ENCODE measurements at regions not wholly inside any gene's neighbourhood (a gene's known extent, or its start where the extent isn't known, plus 50 kb on each side); places are given as distances from the start of the nearest gene placed in this dataset.

DNA sequence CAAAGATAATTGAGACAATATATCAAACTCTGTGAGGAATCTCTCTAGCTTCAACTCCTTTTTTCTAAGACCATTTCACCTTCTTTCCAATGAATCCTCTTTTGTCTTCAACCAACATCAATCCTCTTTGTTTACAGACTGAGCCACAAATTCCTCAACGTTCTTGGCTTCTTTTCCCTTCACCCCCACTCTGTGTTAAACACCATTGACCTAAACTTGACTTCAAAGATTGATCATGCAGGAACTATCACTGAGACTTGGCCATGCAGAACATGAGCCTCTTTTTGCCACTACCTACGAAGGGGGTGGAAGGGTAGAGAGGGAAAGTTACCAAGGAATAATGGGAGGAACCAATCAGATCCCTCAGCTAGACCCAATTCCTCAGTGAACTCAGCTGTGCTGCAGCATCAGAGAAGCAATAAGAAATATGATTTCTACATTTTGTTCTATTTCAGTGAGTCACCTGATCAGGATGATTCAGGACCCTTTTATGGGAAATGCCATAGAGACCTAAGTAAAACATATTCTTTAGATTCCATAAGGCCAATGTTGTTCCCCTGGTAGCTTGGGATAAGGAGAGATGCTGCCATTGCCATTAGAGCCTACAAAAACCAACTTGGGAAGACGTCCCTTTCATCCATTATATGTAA lies 187.7 kb upstream of the RGMB start:
- Histone ChIP-seq H3K9me3 (ENCODE audit: low read depth, low read length, poor library complexity, severe bottlenecking) (no peaks in the 10 kb centered on the region), H3K27me3 (replicated peaks; ENCODE audit: insufficient read depth, low read depth, low read length, poor library complexity) (peaks cover 38% of the 10 kb centered on the region), H3K27ac (ENCODE audit: low read depth, low read length, poor library complexity, severe bottlenecking) (no peak overlapping the region), H3K36me3 (ENCODE audit: insufficient read depth, low read length, poor library complexity, severe bottlenecking) (no peaks in the 10 kb centered on the region), H3K4me3 (ENCODE audit: low read depth, low read length, poor library complexity, severe bottlenecking) (no peak overlapping the region), H3K4me1 (ENCODE audit: insufficient read depth, low read length, poor library complexity, severe bottlenecking) (no peaks in the 10 kb centered on the region)
- intact Hi-C loops (cut with micrococcal nuclease; ENCODE audit: unreplicated experiment) = no loop called here
- DNase-seq (ENCODE audit: low spot score) = no peak
- ChIA-PET POLR2A (ENCODE audit: low non-redundant PET) (no interaction called here), CTCF (no interaction called here)
- BruUV-seq (replicated peaks) = no TSS peak
- TF ChIP-seq EZH2 (IDR thresholded peaks at IDR 0.05; ENCODE audit: borderline replicate concordance, low read depth, low read length, poor library complexity, severe bottlenecking) = no peak
- TF ChIP-seq, protein P1, sequence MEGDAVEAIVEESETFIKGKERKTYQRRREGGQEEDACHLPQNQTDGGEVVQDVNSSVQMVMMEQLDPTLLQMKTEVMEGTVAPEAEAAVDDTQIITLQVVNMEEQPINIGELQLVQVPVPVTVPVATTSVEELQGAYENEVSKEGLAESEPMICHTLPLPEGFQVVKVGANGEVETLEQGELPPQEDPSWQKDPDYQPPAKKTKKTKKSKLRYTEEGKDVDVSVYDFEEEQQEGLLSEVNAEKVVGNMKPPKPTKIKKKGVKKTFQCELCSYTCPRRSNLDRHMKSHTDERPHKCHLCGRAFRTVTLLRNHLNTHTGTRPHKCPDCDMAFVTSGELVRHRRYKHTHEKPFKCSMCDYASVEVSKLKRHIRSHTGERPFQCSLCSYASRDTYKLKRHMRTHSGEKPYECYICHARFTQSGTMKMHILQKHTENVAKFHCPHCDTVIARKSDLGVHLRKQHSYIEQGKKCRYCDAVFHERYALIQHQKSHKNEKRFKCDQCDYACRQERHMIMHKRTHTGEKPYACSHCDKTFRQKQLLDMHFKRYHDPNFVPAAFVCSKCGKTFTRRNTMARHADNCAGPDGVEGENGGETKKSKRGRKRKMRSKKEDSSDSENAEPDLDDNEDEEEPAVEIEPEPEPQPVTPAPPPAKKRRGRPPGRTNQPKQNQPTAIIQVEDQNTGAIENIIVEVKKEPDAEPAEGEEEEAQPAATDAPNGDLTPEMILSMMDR (conservative IDR thresholded peaks at IDR 0.05; ENCODE audit: low read depth, low read length) = no peak

DNA sequence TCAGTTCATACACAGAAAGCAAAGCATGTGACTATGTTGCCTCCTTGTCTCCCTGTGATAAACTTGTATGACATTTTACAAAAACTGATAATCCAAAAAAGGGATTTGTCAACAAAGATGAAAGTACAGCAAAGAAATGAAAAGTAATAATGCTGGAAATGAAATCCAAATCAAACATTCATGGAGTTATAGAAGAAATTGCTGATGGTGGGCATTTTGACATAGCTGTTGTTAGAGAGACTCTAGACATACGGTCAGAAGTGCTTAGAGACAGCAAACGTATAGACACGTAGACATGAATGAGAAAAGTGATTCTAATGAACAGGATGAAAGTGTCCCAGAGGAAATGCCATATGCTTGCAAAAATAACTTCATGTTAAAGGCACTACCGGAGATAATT lies 186.9 kb upstream of the RGMB start:
- CTCF ChIA-PET = no interaction called here
- no peak for TF ChIP-seq EZH2 (IDR thresholded peaks at IDR 0.05; ENCODE audit: borderline replicate concordance, low read depth, low read length, poor library complexity, severe bottlenecking)
- TF ChIP-seq, protein P1 (conservative IDR thresholded peaks at IDR 0.05; ENCODE audit: low read depth, low read length) = no peak
- POLR2A ChIA-PET (ENCODE audit: low non-redundant PET) = no interaction called here
- H3K4me1 ChIP-seq (ENCODE audit: insufficient read depth, low read length, poor library complexity, severe bottlenecking) = no peaks in the 10 kb centered on the region
- intact Hi-C loops (cut with micrococcal nuclease; ENCODE audit: unreplicated experiment) = no loop called here
- H3K9me3 ChIP-seq (ENCODE audit: low read depth, low read length, poor library complexity, severe bottlenecking) = no peaks in the 10 kb centered on the region
- H3K27ac ChIP-seq (ENCODE audit: low read depth, low read length, poor library complexity, severe bottlenecking) = no peak overlapping the region
- no peak for DNase-seq (ENCODE audit: low spot score)
- no peak overlapping the region for H3K4me3 ChIP-seq (ENCODE audit: low read depth, low read length, poor library complexity, severe bottlenecking)
- no peaks in the 10 kb centered on the region for H3K36me3 ChIP-seq (ENCODE audit: insufficient read depth, low read length, poor library complexity, severe bottlenecking)
- peaks cover 38% of the 10 kb centered on the region for H3K27me3 ChIP-seq (replicated peaks; ENCODE audit: insufficient read depth, low read depth, low read length, poor library complexity)
- BruUV-seq (replicated peaks) = no TSS peak

DNA sequence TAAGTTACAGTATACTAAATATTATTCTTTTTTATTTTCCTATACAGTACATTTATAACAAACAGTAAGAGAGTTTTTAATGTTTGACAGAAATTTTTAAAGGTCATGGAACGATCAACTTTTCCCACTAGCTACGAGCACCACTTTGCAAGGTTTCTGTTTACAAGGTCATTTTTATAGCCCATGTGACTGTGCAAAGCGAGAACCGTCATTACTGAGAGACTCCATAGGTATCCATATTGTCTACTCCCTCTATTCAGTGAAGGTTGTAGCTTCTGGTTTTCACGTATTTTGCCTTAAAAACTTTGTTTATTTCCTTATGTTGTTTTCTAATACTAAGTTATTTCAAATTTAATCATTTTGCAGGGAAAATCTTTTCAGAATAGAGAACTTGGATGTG lies 186.3 kb upstream of the RGMB start:
- H3K4me1 ChIP-seq (ENCODE audit: insufficient read depth, low read length, poor library complexity, severe bottlenecking) = no peaks in the 10 kb centered on the region
- no TSS peak for BruUV-seq (replicated peaks)
- intact Hi-C loops (cut with micrococcal nuclease; ENCODE audit: unreplicated experiment) = no loop called here
- peaks cover 38% of the 10 kb centered on the region for H3K27me3 ChIP-seq (replicated peaks; ENCODE audit: insufficient read depth, low read depth, low read length, poor library complexity)
- TF ChIP-seq, protein P1 (conservative IDR thresholded peaks at IDR 0.05; ENCODE audit: low read depth, low read length) = no peak
- TF ChIP-seq EZH2 (IDR thresholded peaks at IDR 0.05; ENCODE audit: borderline replicate concordance, low read depth, low read length, poor library complexity, severe bottlenecking) = no peak
- POLR2A ChIA-PET (ENCODE audit: low non-redundant PET) = no interaction called here
- H3K4me3 ChIP-seq (ENCODE audit: low read depth, low read length, poor library complexity, severe bottlenecking) = no peak overlapping the region
- no peaks in the 10 kb centered on the region for H3K36me3 ChIP-seq (ENCODE audit: insufficient read depth, low read length, poor library complexity, severe bottlenecking)
- H3K9me3 ChIP-seq (ENCODE audit: low read depth, low read length, poor library complexity, severe bottlenecking) = no peaks in the 10 kb centered on the region
- CTCF ChIA-PET = no interaction called here
- H3K27ac ChIP-seq (ENCODE audit: low read depth, low read length, poor library complexity, severe bottlenecking) = no peak overlapping the region
- DNase-seq (ENCODE audit: low spot score) = no peak
